Peyer's patch (tissue), 4 donors: ENCODE measurements at regions not wholly inside any gene's neighbourhood (a gene's known extent, or its start where the extent isn't known, plus 50 kb on each side); places are given as distances from the start of the nearest gene placed in this dataset.

ENCODE experiments used
- POLR2A ChIP-seq, 2 donors: fragments of 450-650 bp; IDR thresholded peaks; one replicate each; pipeline ENCODE4 v1.5.1; 2017; ENCODE audit warnings: antibody characterized with exemption in 2 of 2, mild to moderate bottlenecking in 2 of 2, moderate library complexity in 2 of 2
- TF ChIP-seq, protein P1 (sequence below), 6 experiments: fragments of 450-650 bp in 4 of 6; fragments of 200-600 bp in 2 of 6; sonication (generic) in 1 of 6; IDR thresholded peaks; one replicate each; pipeline ENCODE4 v1.5.1; 2017 to 2019; ENCODE audit warnings: antibody characterized with exemption in 6 of 6, mild to moderate bottlenecking in 3 of 6, moderate library complexity in 1 of 6

DNA sequence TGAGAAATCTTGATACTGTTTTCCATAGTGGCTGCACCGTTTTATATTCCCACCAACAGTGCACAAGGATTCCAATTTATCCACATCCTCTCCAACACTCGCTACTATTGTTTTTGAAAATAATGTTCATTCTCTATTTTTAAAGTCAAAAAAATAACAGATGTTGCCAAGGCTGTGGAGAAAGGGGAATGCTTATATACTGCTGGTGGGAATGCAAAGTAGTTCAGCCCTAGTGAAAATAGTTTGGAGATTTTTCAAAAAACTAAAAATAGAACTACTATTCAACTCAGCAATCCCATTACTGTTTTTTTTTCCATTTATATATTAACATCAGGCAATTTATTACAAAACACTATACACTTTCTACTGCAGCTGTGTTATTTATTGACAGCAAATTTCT lies 208.7 kb downstream of the CBLL2 start:
- TF ChIP-seq, protein P1, sequence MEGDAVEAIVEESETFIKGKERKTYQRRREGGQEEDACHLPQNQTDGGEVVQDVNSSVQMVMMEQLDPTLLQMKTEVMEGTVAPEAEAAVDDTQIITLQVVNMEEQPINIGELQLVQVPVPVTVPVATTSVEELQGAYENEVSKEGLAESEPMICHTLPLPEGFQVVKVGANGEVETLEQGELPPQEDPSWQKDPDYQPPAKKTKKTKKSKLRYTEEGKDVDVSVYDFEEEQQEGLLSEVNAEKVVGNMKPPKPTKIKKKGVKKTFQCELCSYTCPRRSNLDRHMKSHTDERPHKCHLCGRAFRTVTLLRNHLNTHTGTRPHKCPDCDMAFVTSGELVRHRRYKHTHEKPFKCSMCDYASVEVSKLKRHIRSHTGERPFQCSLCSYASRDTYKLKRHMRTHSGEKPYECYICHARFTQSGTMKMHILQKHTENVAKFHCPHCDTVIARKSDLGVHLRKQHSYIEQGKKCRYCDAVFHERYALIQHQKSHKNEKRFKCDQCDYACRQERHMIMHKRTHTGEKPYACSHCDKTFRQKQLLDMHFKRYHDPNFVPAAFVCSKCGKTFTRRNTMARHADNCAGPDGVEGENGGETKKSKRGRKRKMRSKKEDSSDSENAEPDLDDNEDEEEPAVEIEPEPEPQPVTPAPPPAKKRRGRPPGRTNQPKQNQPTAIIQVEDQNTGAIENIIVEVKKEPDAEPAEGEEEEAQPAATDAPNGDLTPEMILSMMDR (IDR thresholded peaks at IDR 0.05): no peak
- no peak for TF ChIP-seq POLR2A (IDR thresholded peaks at IDR 0.05)
